ENCODE measurements at regions not wholly inside any gene's neighbourhood (a gene's known extent, or its start where the extent isn't known, plus 50 kb on each side); places are given as distances from the start of the nearest gene placed in this dataset.

GRCh38 chr2:67651565-67651964 lies 254.4 kb downstream of the ETAA1 start:
- TF ChIP-seq, protein P1, sequence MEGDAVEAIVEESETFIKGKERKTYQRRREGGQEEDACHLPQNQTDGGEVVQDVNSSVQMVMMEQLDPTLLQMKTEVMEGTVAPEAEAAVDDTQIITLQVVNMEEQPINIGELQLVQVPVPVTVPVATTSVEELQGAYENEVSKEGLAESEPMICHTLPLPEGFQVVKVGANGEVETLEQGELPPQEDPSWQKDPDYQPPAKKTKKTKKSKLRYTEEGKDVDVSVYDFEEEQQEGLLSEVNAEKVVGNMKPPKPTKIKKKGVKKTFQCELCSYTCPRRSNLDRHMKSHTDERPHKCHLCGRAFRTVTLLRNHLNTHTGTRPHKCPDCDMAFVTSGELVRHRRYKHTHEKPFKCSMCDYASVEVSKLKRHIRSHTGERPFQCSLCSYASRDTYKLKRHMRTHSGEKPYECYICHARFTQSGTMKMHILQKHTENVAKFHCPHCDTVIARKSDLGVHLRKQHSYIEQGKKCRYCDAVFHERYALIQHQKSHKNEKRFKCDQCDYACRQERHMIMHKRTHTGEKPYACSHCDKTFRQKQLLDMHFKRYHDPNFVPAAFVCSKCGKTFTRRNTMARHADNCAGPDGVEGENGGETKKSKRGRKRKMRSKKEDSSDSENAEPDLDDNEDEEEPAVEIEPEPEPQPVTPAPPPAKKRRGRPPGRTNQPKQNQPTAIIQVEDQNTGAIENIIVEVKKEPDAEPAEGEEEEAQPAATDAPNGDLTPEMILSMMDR (IDR thresholded peaks at IDR 0.05 in 4 of 5, conservative IDR thresholded peaks at IDR 0.05 in 1 of 5): no peak
- TF ChIP-seq POLR2A (IDR thresholded peaks at IDR 0.05): no peak

All from gastrocnemius medialis (tissue), 4 donors.